NCI-H1417 (cell line): ENCODE measurements at regions not wholly inside any gene's neighbourhood (a gene's known extent, or its start where the extent isn't known, plus 50 kb on each side); places are given as distances from the start of the nearest gene placed in this dataset.
"Not testable (repeated sequence)": the region's sequence is repeated elsewhere in the genome, so short reads cannot be mapped to it uniquely, and the experiment has no call there.

Experiments used
- DNase-seq, 3 experiments: peaks; one replicate each; lab custom pipeline; 2025; lab: John Stamatoyannopoulos, UW

DNA sequence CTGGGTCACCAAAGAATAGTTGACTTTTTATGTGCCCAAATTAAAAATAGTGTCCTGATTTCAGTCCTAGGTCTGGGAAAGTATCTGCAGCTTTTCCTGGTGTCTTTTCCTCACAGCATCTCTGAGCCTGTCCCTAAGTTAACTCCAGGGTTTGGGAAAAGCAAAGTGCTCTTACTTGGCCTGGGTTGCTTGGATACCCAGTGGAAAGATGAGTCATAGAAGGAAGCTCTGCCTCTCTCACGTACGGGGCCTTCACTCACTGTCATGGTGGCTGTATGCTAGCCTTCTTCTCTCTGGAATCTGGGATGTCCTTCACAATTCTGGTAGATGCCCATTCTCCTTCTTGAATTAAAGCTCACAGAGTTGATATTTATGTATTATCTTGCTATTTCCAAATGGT lies 607.3 kb downstream of the ANKRD50 start:
- no peak for DNase-seq

DNA sequence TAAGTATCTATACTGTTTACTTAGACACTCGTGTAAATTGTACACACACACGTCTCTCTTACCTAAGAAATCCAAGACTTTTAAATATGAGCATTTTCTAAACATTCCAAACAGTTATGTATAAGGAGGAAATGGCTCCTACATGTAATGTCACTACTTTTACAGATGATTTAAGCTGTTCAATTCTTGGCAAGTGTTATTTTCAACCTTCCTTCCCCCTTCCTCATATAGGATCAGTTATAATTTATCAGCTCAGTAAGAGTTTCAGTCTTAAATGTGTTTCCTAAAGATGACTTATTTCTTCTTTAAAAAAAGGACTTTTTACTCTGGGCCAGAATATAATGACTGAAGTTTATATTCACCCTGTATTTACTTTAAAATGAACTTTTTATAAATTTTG lies 601.1 kb downstream of the ANKRD50 start:
- DNase-seq: no peak

DNA sequence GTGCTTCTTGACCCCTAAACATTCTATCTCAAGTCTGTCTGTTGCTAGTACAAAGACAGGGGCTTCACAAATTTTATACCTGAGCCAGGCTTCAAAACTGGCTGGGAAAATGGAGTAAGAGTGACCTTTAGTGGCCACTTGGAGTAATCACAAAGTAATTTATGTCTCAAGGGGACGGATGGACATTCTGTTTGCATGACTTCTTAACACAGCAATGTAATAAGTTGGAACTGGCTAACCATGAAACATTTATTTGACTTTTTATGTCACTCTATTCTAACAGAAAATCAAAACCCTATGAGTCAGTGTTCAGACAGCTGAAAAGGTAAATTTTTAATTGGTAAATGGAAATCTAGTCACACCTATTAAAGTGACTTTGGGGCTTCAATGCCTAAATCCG lies 600.6 kb downstream of the ANKRD50 start:
- peak; percentile 27 to 83 (median 29) for DNase-seq

DNA sequence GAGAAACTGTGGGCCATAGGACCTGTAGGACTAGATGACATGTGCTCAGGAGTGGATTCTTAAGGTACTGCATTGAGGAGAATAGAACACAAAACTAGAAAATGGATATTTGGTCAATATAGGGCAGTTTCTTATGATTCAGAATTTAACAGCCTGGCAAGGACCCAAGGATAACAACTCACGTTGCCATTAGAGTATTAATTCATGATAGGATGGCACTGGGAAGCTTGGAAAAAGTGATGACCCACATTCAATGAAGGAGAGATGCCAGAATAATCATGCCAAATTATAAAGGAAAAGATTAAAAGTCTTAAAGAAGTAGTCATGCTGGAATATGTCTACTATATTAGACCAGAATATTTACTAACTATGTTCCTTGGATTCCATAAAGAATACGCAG lies 594.5 kb downstream of the ANKRD50 start:
- DNase-seq: no peak

DNA sequence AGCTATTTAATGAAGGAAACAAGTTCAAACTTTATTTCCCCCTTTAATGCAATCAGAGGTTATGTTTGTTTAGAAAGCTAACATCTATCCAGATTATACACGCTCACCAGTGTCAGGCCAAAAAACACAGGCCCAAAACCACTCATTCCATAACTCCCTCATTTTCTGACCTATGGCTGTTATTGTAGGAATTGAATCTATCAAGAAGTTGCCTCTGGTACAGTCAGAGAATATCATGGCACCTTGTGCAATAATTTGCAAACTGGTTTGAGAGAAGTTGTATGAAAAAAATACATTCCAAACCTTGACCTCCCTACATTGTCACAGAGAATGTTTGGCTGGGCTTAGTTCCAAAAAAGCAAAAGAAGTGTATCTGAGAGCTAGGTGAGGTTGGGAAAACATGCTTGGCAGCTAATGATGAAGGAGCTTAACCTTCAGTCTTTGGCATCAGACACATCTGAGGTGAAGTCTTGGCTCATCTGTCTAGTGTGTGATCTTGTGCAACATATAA lies 591.0 kb downstream of the ANKRD50 start:
- DNase-seq: no peak

DNA sequence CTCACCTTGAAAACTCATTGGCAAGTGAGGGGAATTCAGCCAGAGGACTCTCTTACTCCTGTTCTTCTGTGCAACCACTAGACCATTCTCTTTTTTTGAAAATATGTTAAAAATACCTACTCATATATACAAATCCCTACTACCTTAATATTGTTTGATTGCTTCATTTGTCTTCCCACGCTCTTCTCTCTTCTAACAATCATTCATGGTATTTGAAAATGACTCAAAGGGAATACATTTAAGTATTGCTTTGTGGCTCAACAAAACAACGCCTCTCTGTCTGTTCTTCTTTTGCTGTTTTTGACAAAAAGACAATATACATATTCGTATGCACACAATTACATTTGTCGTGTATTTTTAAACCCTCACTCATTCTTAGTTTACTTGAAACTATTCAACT lies 589.4 kb downstream of the ANKRD50 start:
- DNase-seq: no peak

DNA sequence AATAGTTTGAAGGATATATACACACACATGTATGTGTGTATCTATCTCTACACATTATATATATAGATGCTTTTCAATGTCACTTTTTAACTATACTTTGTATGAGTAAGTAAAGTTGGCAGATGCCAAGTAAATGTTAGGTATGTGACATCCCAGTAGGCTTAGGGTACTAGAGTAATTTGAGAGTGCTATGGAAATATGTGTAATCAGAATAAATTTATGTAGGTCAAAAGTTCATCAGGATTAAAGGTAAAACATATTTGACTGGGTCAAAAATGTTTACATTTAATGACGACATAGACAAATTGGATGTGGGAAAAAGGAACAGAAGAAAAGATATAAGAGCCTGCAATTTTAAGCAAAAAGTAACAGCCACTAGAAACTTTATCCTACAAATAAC lies 588.8 kb downstream of the ANKRD50 start:
- no peak for DNase-seq

DNA sequence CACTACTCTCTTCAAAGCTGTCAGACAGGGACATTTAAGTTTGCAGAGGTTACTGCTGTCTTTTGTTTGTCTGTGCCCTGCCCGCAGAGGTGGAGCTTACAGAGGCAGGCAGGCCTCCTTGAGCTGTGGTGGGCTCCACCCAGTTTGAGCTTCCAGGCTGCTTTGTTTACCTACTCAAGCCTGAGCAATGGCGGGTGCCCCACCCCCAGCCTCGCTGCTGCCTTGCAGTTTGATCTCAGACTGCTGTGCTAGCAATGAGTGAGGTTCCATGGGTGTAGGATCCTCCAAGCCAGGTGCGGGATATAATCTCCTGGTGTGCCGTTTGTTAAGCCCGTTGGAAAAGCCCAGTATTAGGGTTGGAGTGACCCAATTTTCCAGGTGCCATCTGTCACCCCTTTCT lies 581.2 kb downstream of the ANKRD50 start:
- not testable (repeated sequence) for DNase-seq

DNA sequence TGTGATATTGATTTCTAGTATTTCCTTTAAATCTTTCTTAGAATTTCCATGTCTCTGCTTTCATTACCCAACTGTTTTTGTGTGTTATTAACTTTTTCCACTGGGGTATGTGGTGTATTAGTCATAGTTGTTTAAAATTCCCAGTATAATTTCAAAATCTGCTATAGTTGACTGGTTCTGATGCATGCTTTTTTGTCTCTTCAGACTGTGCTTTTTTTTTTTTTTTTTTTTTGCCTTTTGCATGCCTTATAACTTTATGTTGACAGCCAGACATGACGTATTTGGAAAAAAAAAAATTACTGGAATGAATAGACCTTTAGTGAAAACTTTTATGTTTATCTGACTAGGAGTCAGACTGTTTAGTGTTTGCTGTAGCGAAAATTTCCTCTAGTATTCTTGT lies 580.4 kb downstream of the ANKRD50 start:
- no peak for DNase-seq

DNA sequence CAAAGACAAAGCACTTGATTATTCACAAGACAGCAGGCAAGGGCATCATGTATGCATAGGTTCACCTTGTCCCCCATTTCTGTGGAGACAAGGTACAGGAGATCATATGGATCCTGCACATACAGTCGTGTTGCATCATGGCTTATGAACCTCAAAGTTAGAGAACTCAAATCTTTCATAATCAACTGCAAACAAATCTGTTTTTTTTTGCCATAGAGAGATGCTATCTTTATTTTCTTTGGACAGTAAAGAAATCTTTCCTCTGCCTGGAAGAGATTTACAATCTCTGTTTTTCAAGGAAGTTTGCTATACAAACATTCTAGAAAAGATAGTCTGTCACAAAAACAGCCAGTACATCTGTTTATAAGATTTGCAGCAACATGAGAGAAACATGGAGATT lies 578.8 kb downstream of the ANKRD50 start:
- DNase-seq: no peak

DNA sequence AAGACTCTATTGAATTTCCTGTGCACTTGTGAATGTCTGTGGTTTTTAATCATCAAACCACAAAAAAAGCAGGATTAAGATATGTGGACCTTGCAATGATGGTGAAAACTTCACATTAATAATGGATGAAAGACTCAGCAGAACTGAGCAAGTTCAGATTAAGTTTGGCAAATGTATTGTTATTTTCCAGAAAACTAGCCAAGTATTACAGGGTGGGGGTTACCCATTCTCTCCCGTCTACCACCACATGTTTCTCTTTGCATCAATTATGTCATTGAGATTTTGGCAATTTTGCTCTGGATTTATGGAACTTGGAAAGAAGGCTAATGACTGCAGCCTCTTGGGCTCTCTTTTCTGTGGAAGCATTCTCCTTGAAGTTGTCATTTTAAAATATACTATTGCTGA lies 577.1 kb downstream of the ANKRD50 start:
- DNase-seq: no peak

DNA sequence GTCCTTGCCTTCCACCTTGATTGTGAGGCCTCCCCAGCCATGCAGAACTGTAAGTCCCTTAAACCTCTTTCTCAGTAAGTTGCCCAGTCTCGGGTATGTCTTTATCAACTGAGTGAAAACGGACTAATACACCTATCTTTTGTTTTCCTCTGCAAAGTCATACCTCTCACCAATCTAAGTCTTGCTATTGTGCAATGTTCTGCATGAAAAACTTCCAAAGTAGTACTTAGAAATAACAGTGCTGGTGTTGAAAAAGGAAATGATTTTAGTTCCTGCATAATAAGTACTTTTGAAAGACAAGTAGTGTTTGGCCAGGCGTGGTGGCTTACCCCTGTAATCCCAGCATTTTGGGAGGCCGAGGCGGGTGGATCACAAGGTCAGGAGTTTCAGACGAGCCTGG lies 573.5 kb downstream of the ANKRD50 start:
- no peak for DNase-seq

DNA sequence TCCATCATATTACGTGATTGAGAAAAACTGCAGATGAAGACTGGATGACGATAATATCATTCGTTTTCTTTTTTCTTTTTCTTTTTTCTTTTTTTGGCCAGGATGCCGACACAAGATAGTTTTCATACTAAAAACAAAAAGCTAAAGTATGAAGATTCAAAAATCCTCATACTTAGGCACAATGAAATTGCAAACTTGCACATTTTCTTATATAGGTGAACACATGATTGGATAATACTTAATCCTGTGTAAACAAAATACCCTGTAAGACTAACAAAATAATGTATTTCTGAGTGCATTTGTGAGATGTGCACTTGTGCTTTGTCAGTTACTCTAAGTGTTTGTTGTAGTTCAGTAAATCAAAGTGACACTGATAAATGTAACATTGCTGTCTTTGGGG lies 568.9 kb downstream of the ANKRD50 start:
- DNase-seq: no peak

DNA sequence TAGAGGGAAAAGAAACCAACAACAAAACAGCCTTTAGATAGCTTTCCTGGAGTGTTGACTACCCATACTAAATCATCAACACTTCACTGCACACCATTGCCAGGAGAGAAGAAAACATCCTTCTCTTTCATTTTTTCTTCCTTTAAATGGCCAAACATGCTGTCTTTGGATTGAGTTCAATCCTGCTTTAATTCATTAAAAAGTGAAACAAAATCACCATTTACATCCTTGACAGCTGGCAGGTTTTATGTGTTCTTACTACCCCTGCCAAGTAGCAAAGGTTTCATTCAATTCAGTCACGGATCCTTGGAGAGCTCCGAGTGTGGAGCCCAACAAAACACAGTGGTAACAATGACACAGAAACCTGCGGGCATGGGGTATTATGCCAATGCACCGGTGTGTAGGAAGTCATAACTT lies 568.3 kb downstream of the ANKRD50 start:
- DNase-seq: no peak

DNA sequence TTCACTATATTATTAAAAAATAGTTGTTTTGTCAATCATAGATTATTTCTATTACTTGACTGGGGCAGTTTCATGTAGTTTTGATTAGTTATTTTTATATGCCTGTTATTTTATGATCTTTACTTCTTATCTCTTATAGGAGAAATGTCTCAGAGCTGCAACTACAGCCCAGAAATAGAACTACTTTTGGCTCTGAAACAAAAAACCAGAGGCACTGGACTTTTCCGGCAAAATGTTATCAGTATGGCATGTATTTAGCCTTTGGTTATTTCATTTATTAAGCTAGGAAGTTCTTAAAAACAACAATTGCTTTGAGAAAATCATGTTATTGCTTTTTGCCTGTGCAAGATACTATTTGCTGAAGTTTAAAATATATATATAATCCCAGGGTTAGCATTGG lies 566.5 kb downstream of the ANKRD50 start:
- no peak for DNase-seq

DNA sequence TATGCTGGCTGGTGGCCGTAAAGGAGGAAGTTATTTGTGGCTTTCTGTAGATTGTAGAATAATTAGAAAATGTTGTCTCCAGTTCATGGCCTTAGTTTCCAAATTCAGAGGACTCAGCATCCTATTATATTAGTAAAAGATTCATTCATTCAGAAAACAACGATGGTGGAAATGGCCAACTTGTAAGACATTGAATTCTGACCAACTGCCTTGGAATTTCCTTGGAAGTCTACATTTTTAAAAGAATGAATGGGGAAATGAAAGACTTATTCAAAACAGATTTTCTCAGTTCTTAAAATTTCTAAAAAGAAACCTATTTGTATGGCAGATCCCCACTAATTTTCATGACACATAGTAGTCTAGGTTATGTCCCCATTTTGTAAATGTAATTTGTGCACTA lies 561.5 kb downstream of the ANKRD50 start:
- no peak for DNase-seq

DNA sequence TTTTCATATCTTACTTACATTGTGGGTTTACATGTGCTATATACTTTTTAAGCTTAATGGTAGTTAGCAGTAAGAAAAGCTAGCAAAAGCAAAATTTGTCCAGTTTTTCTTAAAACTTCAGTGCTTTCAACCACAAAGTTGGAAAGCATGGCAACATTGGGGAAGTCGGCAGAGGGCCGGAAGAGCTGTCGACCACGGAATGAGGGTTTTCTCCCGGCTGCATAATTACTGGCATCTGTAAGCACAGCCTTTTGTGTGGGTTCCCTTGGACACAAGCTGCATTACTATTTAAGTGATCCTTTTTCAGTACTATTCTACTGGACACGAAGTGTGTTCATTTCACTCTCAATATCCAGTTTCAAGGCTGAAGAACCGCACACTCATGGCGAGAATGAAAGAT lies 560.4 kb downstream of the ANKRD50 start:
- DNase-seq: no peak

DNA sequence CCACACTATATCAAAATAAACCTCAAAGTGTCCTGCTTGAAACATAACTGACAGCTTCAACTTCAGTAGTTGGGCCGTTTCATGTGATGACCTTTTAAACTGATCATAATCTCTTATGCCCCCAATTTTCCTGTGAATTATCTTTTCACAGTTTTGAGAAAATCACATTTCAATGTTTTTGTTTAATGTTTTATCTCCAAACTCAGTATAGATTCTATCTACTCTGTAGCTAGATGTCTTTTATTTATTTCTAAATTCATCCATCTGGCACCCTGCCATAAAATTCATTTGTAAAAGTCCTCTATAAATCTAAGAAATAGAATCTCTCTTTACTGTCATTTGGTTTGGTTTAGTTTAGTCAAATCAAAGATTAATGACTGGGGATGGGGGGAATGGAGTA lies 557.3 kb downstream of the ANKRD50 start:
- DNase-seq: no peak

DNA sequence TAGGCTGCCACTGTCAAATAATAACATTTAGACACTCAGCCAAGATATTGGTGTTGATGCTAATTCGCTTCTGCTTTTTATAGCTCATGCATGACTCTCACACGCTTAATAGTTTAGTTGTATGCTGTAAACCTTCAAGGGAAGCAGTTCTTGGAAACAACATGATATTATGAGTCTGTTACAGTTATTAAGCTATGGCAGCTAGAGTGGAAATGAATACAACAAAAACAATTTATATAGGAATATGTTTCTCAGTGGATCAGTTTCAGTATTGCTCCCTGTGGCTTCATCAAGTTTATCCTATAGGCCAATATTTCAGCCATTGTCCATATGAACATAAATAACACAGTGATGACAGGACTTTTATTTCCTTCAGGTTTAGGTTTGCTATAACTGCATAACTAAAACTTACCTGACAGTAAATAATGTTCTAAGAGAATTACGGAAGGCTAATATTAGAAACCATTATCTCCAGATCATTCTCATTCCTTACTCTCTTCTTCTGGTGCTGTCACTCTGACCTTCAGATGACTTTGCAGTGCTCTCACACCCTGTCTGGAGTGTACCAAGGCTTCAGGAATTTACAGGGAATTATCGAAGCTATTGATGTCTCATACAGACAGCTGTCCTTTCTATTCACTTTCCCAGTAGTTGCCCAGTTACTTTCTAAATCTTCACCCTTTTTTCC lies 555.0 kb downstream of the ANKRD50 start:
- no peak for DNase-seq

DNA sequence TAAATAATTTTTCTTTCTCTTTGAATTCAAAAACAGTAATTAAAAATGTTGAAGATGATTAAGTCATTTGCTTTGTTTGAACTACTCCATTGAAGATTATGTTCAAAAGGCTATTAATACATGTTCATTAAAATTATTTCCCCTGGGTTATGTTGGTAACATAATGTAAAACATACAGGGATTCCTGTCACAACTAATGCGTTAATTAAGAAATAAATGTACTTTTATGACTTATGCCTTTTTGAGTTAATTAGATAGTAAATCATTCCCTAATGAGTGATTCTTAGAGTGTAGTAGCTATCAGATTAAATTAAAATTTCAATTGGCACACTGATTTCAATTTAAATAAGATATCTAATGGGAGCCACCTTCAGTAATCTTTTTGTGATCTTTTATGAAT lies 549.1 kb downstream of the ANKRD50 start:
- DNase-seq: no peak

DNA sequence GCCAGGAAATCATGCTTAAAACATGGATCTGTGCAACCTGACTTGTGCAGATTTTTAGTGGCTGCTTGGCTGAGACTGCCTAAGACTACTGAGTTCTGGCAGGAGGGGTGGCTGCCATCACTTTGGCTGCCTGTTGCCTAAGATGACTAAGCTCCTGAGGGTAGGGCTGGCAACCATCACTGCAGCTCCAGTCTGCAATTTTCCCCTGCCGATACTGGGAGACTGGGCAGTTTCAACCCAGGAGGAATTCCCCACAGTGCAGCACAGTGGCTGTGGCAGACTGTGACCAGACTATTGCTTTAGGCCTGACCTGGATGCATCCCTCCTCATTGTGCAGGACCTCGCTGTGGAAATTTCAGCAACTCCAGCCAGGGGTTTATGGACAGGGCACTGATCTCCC lies 544.9 kb downstream of the ANKRD50 start:
- no peak for DNase-seq

DNA sequence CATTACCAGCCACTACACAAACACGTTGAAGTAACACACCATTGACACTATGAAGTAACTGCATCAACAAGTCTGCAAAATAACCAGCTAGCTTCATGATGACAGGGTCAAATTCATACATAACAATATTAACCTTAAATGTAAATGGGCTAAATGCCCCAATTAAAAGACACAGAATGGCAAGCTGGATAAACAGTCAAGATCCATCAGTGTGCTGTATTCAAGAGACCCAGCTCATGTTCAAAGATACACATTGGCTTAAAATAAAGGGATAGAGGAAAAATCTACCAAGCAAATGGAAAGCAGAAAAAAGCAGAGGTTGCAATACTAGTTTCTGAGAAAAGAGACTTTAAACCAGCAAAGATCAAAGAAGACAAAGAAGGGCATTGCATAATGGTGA lies 543.0 kb downstream of the ANKRD50 start:
- DNase-seq: not testable (repeated sequence)

DNA sequence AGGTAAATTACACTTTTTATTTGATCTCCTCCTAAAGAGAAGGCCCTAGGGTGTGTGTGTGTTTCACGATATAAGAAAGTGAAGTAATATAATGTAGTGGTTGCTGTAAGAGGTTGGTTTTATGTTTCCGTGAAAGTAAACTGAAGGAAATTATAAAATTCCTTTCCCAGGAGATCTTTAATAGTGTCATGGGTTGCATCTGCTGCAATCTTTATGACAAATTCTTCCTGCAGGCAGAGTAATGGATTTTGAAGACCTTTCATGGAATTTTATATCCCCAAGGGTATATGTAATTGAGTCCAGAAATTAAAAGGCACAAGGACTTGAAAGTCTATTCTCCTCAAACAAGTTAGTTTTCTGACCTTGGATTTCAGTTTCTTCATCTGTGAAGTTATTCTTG lies 538.6 kb downstream of the ANKRD50 start:
- no peak for DNase-seq

DNA sequence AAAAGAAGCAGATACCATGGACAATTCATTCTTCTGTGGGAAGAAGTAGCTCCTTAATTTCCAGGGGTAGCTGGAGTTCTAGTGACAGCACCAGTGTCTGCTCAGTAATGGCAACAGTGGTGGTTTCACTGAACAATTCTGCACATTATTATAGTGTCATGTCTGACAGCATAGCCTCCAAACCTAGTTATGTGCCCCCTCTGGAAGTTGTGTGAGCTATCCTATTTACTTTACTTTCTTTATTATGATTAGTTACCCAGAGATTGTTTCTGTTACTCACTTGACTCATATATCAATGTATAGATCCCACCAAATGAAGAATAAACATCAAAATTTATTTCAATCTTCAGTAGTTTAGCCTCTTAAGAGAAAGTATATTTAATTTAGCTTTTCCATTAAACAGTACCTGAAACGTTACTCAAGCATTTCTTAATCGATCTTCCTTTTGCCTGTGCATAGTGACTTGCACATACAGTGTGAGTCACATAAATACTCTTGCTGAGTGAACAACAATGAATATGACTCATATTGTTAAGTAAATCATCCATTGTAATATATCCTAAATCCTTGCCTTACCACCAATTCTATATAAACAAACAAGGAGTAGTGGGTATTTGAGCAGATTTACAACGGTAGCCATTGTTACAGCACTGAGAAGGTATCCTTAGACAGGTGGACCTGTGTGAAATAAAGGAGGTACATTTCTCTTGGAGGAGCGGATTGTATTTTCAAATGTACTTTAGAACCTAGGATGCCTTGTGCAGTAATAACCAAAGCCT lies 534.7 kb downstream of the ANKRD50 start:
- no peak for DNase-seq
